Stimulated activated naive B cell treated with anti-CD40 and anti-IgM and Interleukin-4, amounts not matched to agents 10 μg/mL and 1 μg/mL and 100 μg/mL, for 72 hours (primary cell): ENCODE measurements at regions not wholly inside any gene's neighbourhood (a gene's known extent, or its start where the extent isn't known, plus 50 kb on each side); places are given as distances from the start of the nearest gene placed in this dataset.

Source experiments
- ATAC-seq, 2 donors: fragments of 150-1000 bp; cut with Tn5 transposase; replicated peaks; 2 replicates each; pipeline ENCODE4 v1.10.0; 2021; ENCODE audit warnings: moderate library complexity in 1 of 2
- DNase-seq: peaks from one replicate; pipeline ENCODE4 v3.0.0; 2021
- H3K27ac Mint-ChIP-seq: one replicate; pipeline ENCODE4 v1.8.0; 2022; ENCODE audit warnings: mild to moderate bottlenecking, mixed read lengths
- H3K27me3 Mint-ChIP-seq, 2 donors: one replicate each; pipeline ENCODE4 v1.8.0; 2022; ENCODE audit warnings: mixed read lengths in 2 of 2
- H3K36me3 Mint-ChIP-seq, 2 donors: one replicate each; pipeline ENCODE4 v1.8.0; 2022; ENCODE audit warnings: mixed read lengths in 2 of 2, mild to moderate bottlenecking in 1 of 2
- H3K4me1 Mint-ChIP-seq, 2 donors: one replicate each; pipeline ENCODE4 v1.8.0; 2022; ENCODE audit warnings: mixed read lengths in 2 of 2, mild to moderate bottlenecking in 1 of 2
- H3K4me3 Mint-ChIP-seq, 2 donors: one replicate each; pipeline ENCODE4 v1.8.0; 2022; ENCODE audit warnings: mild to moderate bottlenecking in 2 of 2, mixed read lengths in 2 of 2, moderate library complexity in 1 of 2
- H3K9me3 Mint-ChIP-seq, 2 donors: one replicate each; pipeline ENCODE4 v1.8.0; 2022; ENCODE audit warnings: mixed read lengths in 2 of 2, mild to moderate bottlenecking in 1 of 2

DNA sequence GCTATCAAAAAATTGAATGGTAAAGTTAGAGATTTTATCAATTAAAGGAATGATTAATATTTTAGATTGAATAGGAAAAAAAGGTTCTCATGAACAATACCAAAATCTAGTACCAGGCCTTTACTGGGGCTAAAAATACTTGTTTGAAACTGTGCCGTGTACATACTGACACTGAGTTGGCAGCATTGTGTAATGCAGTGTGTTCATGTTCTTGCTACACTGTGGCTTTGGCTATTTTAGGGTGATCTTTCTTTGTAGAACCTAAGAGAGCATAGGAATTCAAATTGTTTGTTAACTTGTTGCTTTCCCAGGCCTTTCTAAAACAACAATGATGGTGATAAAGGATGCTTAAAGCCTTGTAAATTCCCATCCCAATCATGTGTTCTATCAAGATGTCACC, 80.9 kb downstream of the KIF4B start:
- no peak for DNase-seq
- Mint-ChIP-seq H3K4me3 (no peak overlapping the region), H3K9me3 (peaks cover 0 to 2% of the 10 kb centered on the region in 2 donors), H3K27ac (no peak overlapping the region), H3K36me3 (no peaks in the 10 kb centered on the region), H3K4me1 (no peaks in the 10 kb centered on the region), H3K27me3 (peaks cover 12 to 23% of the 10 kb centered on the region in 2 donors)
- ATAC-seq = no peak

DNA sequence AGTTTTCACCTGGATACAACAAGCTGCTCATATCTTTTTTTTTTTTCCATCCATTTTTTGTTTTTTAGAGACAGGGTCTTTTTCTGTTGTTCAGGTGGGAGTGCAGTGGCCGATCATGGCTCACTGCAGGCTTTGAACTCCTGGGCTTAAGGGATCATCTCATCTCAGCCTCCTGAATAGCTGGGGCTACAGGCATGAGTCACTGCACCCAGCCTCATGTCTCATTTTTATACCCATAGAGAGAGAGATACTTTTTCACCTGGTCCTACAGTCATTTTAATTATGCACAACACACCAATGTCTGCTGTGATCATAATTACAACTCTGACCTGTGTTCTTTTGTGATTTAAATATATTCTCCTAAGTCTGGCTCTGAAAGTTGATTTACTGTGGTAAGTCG, 84.4 kb downstream of the KIF4B start:
- Mint-ChIP-seq H3K27ac (no peak overlapping the region), H3K4me1 (no peaks in the 10 kb centered on the region), H3K4me3 (no peak overlapping the region), H3K36me3 (no peaks in the 10 kb centered on the region), H3K9me3 (peaks cover 0 to 2% of the 10 kb centered on the region in 2 donors), H3K27me3 (peaks cover 12 to 16% of the 10 kb centered on the region in 2 donors)
- ATAC-seq = no peak
- no peak for DNase-seq

DNA sequence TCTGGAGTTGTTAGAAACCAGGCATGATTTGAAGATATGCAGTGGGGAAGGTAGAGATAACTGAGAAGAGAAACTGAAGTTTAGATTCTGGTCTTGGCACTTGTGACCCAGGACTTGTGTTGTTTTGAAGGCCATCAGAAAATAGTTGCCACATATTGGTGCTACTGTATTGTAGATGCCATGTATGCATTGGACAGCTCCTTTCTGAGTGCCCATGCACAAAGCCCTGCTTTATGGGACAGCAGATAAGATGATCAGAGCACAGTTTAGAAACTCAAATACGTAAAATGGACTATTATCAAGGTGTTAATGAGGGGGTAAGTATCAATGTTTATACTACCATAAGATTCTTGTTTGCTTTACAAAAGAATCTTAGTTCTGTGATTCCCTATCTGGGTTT, 84.9 kb downstream of the KIF4B start:
- Mint-ChIP-seq H3K4me1 (no peaks in the 10 kb centered on the region), H3K9me3 (peaks cover 2 to 3% of the 10 kb centered on the region in 2 donors), H3K36me3 (no peaks in the 10 kb centered on the region), H3K4me3 (no peak overlapping the region), H3K27me3 (peaks cover 12 to 14% of the 10 kb centered on the region in 2 donors), H3K27ac (no peak overlapping the region)
- ATAC-seq = no peak
- no peak for DNase-seq

DNA sequence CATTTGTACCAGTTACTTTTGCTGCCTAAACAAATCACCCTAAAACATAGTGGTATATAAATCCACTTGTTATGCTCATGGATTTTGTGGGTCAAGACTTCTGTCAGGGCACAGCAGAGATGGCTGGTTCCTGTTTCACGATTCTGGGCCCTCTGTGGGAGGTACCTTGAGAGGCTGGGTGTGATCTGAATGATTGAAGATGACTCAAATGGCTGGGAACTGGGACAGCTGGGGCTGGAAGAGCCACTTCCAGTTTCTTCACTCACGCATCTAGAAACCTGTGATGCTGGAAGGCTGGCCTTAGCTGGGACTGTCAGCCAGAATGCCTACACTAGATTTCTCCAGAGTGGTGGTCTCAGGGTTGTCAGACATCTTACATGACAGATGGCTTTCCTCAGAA, 88.1 kb downstream of the KIF4B start:
- DNase-seq (no peak), ATAC-seq (no peak)
- H3K9me3 Mint-ChIP-seq = peaks cover 1 to 4% of the 10 kb centered on the region in 2 donors
- H3K27me3 Mint-ChIP-seq = peaks cover 0 to 4% of the 10 kb centered on the region in 2 donors
- H3K4me3 Mint-ChIP-seq = no peak overlapping the region
- H3K36me3 Mint-ChIP-seq = no peaks in the 10 kb centered on the region
- H3K27ac Mint-ChIP-seq = no peak overlapping the region
- no peaks in the 10 kb centered on the region for H3K4me1 Mint-ChIP-seq

DNA sequence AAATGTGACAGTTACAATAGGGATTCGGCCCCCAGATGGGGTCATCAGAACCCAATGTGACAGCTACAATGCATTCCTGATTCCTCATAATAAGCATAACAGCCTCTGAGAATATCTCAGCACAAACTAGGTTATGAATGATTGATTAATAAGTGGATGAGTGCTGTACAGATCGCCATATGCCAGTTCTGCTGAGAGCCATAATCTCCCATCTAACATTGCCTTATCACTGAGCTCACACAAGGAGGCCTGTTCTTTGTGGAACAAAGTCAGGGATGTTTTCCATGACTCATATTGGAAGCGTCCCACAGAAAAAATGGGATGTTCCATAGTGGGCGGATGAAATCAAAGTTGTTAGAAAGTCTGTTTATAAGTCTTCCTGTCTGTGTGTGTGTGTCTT, 89.6 kb downstream of the KIF4B start:
- no peak overlapping the region for H3K27ac Mint-ChIP-seq
- H3K36me3 Mint-ChIP-seq = no peaks in the 10 kb centered on the region
- DNase-seq = no peak
- ATAC-seq = no peak
- no peak overlapping the region for H3K4me3 Mint-ChIP-seq
- H3K9me3 Mint-ChIP-seq = peaks cover 1 to 4% of the 10 kb centered on the region in 2 donors
- H3K27me3 Mint-ChIP-seq = peaks cover 0 to 4% of the 10 kb centered on the region in 2 donors
- no peaks in the 10 kb centered on the region for H3K4me1 Mint-ChIP-seq

DNA sequence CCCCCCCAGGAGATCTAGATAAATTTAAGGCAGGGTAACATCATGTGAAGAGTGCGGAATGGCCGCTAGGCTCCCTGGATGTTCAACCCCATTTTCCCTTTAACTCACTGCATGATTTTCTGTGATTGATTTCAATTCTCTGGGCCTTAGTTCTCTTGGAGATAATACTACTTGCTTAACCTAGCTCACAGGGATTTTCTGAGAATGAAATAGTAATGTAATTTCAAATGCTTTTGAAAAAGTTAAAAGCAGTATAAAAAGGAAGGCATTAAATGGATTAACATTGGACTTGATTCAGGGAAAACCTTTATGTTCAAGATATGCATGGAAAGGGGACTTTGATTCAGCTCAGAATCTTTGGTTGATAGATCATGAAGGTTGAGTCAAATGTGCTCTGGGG, 90.9 kb downstream of the KIF4B start:
- Mint-ChIP-seq H3K36me3 (no peaks in the 10 kb centered on the region), H3K27me3 (peaks cover 4 to 5% of the 10 kb centered on the region in 2 donors), H3K27ac (no peak overlapping the region), H3K4me3 (no peak overlapping the region), H3K4me1 (no peaks in the 10 kb centered on the region), H3K9me3 (peaks cover 1 to 4% of the 10 kb centered on the region in 2 donors)
- no peak for ATAC-seq
- DNase-seq = no peak

DNA sequence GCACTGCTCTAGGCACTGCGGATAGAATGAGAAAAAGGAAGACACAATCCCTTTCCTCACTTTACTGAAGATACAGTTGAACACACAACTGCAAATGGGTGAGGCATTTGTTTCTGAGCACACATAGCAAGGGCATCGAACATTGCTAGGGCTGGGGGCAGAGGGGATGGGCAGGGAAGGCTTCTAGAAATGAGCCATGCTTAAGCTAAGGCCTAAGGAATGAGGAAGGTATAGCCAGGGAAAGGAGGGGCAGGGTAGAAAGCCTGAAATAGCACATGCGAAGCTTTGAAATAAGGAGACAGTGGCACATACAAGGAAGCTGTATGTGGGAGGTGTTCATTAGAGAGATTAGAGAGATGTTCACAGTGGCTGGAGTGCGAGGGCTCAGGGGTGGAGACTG, 92.7 kb downstream of the KIF4B start:
- no peaks in the 10 kb centered on the region for H3K36me3 Mint-ChIP-seq
- H3K9me3 Mint-ChIP-seq = peaks cover 1 to 4% of the 10 kb centered on the region in 2 donors
- DNase-seq (no peak), ATAC-seq (no peak)
- no peaks in the 10 kb centered on the region for H3K4me1 Mint-ChIP-seq
- H3K27ac Mint-ChIP-seq = no peak overlapping the region
- H3K4me3 Mint-ChIP-seq = no peak overlapping the region
- H3K27me3 Mint-ChIP-seq = peaks cover 4 to 5% of the 10 kb centered on the region in 2 donors

DNA sequence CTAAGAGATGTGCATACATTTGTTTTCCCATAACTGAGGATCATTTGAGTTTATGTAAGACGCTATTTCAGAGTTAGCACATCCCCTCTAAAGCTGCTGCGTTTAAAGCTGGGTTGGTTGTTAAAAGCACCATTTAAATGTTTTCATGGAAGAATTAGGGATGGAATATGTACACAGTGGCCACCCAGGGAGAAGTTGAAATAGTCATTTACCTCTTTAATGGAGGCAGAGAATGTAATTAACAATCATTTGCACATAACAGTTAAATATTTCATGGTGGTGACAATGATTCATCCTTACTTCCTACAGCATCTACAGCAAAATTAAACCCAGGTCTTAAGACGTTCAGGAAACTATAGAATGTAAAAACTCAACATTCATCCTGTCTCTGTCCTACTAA, 100.3 kb downstream of the KIF4B start:
- Mint-ChIP-seq H3K4me3 (no peak overlapping the region), H3K27me3 (no peaks in the 10 kb centered on the region), H3K4me1 (no peaks in the 10 kb centered on the region), H3K9me3 (peaks cover 0 to 5% of the 10 kb centered on the region in 2 donors), H3K36me3 (no peaks in the 10 kb centered on the region), H3K27ac (no peak overlapping the region)
- ATAC-seq (no peak), DNase-seq (no peak)

DNA sequence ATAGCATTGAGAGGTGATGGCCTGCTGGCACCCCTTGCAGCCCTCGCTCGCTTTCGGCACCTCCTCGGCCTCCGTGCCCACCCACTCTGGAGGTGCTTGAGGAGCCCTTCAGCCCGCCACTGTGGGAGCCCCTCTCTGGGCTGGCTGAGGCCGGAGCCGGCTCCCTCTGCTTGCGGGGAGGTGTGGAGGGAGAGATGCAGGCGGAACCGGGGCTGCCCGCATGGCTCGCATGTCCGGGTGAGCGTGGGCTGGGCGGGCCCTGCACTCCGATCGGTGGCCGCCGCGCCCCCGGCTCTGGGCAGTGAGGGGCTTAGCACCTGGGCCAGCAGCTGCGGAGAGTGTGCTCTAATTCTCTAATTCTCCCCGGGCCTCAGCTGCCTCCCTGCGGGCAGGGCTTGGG, 101.1 kb downstream of the KIF4B start:
- DNase-seq (no peak), ATAC-seq (no peak)
- Mint-ChIP-seq H3K27me3 (no peaks in the 10 kb centered on the region), H3K9me3 (peaks cover 0 to 5% of the 10 kb centered on the region in 2 donors), H3K36me3 (no peaks in the 10 kb centered on the region), H3K4me1 (no peaks in the 10 kb centered on the region), H3K4me3 (no peak overlapping the region), H3K27ac (no peak overlapping the region)

DNA sequence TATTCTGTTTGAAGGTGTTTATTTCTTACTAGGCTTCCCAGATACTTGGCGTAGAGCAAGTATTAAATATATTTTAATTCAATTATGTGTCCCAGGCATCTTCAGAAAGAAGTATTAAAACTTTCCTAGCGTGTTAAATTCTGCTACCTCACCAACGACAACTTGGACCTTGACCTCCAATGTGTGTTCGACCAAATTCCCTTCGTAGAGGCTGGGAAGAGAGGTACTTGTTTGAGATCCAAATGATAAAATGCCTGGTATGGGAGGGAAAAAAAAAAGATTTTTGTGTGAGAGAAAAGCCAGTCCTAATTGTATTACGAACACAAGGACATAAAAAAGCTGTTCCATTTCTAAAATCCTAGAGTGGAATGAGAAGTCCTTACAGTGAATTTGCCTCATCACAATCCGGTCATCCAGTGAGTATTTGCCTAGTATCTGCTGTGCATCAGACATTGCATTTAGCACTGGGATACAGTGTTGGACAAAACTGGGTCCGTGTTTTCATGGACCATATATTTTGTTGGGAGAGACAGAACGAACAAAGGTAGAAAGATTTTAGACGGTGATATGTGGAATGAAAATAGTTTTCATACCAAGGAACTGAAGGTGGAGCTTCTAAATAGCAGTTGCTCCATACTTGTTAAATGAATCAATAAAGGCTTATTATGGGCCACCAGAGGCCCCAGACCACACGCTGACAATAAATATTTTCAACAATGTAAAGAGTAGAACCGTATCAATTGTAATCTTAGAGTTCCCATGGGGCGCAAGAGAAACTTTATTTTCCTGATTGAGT, 103.1 kb downstream of the KIF4B start:
- Mint-ChIP-seq H3K27ac (no peak overlapping the region), H3K9me3 (peaks cover 0 to 5% of the 10 kb centered on the region in 2 donors)

DNA sequence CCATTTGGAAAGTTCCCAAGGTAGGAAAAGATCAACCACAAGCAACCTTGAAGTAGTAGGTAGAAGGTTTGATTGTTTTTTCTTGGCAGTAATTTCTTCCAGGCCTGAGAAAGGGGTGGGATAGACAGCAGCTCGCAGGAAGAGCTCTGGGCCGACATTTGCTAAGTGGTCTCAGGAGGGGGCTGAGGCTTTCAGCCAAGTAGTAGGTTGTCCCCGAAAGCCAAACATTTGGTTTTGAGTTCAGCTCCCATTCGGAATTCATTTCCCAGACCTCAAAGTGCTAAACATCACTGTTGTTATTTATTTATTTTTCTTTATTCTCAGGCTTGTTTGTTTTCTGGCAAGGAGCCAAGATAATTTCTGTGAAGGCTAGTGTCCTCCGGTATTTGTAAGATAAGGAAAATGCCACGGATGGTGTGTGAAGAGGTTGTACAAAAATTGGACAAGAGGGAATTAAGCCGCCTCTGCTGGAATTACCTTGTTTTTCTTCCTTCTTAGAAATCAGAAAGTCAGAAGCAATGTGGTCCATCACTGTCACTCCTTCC, 112.1 kb downstream of the KIF4B start:
- no peaks in the 10 kb centered on the region for H3K4me1 Mint-ChIP-seq
- H3K9me3 Mint-ChIP-seq = no peaks in the 10 kb centered on the region
- peaks cover 4 to 12% of the 10 kb centered on the region in 2 donors for H3K27me3 Mint-ChIP-seq
- no peak overlapping the region for H3K27ac Mint-ChIP-seq
- no peak overlapping the region for H3K4me3 Mint-ChIP-seq
- no peaks in the 10 kb centered on the region for H3K36me3 Mint-ChIP-seq
- ATAC-seq (no peak), DNase-seq (no peak)

More for the DNA sequence above, 103.1 kb downstream of the KIF4B start:
- Mint-ChIP-seq H3K4me3 (no peak overlapping the region), H3K4me1 (no peaks in the 10 kb centered on the region), H3K27me3 (no peaks in the 10 kb centered on the region), H3K36me3 (no peaks in the 10 kb centered on the region)
- ATAC-seq = no peak
- DNase-seq = no peak

DNA sequence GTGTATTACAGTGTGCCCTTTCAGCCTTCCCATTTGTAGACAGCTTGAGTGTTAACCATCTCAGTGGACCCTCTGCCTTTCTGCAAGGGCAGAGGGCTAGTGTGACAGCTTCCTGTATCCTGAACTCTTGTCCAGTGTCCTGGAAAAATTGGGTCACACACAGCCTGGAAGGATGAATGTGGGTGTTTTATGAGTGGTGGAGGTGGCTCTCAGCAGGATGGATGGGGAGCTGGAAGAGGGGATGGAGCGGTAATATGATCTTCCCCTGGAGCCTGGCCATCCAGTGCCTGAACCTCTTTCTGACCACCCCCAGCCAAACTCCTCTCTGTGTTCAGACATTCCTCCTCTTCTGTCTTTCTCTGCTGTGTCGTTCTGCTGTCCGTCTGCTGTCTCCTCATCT, 113.0 kb downstream of the KIF4B start:
- Mint-ChIP-seq H3K9me3 (no peaks in the 10 kb centered on the region), H3K27me3 (peaks cover 4 to 12% of the 10 kb centered on the region in 2 donors), H3K36me3 (no peaks in the 10 kb centered on the region), H3K27ac (no peak overlapping the region), H3K4me1 (no peaks in the 10 kb centered on the region), H3K4me3 (no peak overlapping the region)
- DNase-seq (no peak), ATAC-seq (no peak)

DNA sequence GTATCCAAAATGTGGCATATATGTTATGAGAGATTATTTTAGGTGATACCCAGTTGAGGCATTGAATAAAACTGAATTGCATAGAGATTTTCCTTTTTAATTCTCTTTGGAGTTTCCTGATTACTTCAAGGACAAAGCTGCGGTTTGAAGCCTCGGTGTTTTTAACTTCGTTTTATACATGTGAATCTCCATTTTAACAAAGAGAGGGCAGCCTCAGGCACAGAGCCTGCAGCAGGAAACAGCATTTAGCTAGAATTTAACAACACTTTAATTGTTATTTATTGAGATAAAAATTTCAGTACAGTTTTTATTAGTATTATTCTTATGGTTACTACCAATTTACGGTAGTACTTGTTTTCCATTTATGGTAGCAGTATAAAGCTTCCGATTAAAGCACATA, 114.0 kb downstream of the KIF4B start:
- Mint-ChIP-seq H3K27me3 (peaks cover 4 to 12% of the 10 kb centered on the region in 2 donors), H3K9me3 (no peaks in the 10 kb centered on the region), H3K4me3 (no peak overlapping the region), H3K4me1 (no peaks in the 10 kb centered on the region), H3K27ac (no peak overlapping the region), H3K36me3 (no peaks in the 10 kb centered on the region)
- DNase-seq = no peak
- ATAC-seq = no peak

DNA sequence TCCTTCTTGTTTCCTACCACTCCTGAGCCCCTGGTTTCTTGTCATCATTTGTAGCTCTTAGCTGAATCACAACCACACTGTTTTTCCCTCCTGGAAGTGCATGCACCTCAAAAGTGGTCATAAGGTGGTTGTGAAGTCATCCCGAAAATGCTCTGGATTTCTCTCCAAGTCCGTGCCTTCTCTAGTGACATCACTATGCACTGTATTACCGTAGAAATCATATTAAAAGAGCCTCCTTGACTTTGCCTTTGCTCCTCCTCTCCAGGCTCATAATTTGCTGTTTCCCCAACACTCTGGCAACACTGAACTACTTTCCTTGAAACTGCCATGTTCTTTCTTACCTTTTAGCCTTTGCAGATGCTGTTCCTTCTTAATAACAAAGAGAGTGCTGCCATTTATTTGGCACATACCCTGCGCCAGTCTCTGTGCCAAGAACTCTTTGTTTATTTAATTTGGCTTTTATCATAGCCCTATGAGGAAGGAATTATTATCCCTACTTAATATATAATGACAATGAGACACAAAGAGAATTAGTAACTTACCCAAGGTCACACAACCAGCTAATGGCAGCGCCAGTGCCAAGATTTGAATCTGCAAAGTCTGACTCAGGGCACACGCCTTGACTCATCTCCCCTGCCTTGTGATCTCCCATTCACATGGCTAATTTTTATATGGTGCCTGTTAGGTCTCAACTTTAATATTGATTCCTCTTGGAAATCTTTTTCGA, 115.4 kb downstream of the KIF4B start:
- H3K27ac Mint-ChIP-seq = no peak overlapping the region

DNA sequence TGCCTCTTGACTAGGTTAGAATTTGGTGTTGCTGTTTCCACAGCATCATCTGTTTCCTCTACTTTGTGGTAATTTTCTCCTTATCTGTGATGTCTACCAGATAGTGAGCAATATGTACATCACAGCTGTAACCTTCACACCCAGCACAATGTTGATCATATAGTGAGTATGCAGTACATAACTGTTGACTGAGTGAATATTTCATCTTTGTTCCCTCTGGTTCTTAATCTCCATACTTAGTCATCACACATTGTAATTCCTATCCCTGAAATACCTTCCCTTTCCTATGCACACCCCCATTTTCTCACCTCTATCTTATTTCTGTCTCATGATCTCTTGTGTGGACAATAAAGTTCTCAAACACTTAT, 115.9 kb downstream of the KIF4B start:
- peaks cover 4 to 12% of the 10 kb centered on the region in 2 donors for H3K27me3 Mint-ChIP-seq
- H3K27ac Mint-ChIP-seq = no peak overlapping the region
- ATAC-seq (no peak), DNase-seq (no peak)
- no peaks in the 10 kb centered on the region for H3K36me3 Mint-ChIP-seq
- no peaks in the 10 kb centered on the region for H3K9me3 Mint-ChIP-seq
- H3K4me1 Mint-ChIP-seq = no peaks in the 10 kb centered on the region
- no peak overlapping the region for H3K4me3 Mint-ChIP-seq

More for the DNA sequence above, 115.4 kb downstream of the KIF4B start:
- DNase-seq (no peak), ATAC-seq (no peak)
- Mint-ChIP-seq H3K4me3 (no peak overlapping the region), H3K4me1 (no peaks in the 10 kb centered on the region), H3K36me3 (no peaks in the 10 kb centered on the region), H3K27me3 (peaks cover 4 to 12% of the 10 kb centered on the region in 2 donors), H3K9me3 (no peaks in the 10 kb centered on the region)
